CD14-positive monocyte (primary cell): ENCODE measurements at regions not wholly inside any gene's neighbourhood (a gene's known extent, or its start where the extent isn't known, plus 50 kb on each side); places are given as distances from the start of the nearest gene placed in this dataset.

Source experiments
- DNase-seq, 3 donors: peaks; one replicate each; pipeline ENCODE4 v3.0.0-alpha.2; 2011 to 2022
- H2AFZ ChIP-seq: 2 replicates; pipeline ENCODE4 v1.6.0; 2012; ENCODE audit warnings: mild to moderate bottlenecking, low read depth, low read length, inconsistent platforms; ENCODE audit not compliant: insufficient read depth, poor library complexity, severe bottlenecking
- H3K27ac ChIP-seq, 2 donors: 1 replicate in 1 of 2; 2 replicates in 1 of 2; pipeline ENCODE4 v1.5.1; 2012 to 2013; ENCODE audit warnings: low read length in 2 of 2, control low read depth in 1 of 2, inconsistent platforms in 1 of 2, low read depth in 1 of 2, mild to moderate bottlenecking in 1 of 2
- H3K27me3 ChIP-seq, 2 donors: one replicate each; pipeline versions ENCODE4 v1.6.0 to v1.6.1; 2011 to 2013; ENCODE audit warnings: low read length in 2 of 2; ENCODE audit not compliant: control insufficient read depth in 2 of 2, insufficient read depth in 2 of 2
- H3K36me3 ChIP-seq, 2 donors: replicated peaks in 1 of 2; 1 replicate in 1 of 2; 2 replicates in 1 of 2; pipeline versions ENCODE4 v1.5.1 to v1.6.1; 2012 to 2013; ENCODE audit warnings: low read length in 2 of 2, control low read depth in 1 of 2, inconsistent platforms in 1 of 2, mild to moderate bottlenecking in 1 of 2; ENCODE audit not compliant: insufficient read depth in 2 of 2, control insufficient read depth in 1 of 2
- H3K4me1 ChIP-seq, 2 donors: 1 replicate in 1 of 2; 2 replicates in 1 of 2; pipeline versions ENCODE4 v1.5.1 to v1.6.1; 2012 to 2013; ENCODE audit warnings: low read length in 2 of 2, control low read depth in 1 of 2, inconsistent platforms in 1 of 2, mild to moderate bottlenecking in 1 of 2, moderate library complexity in 1 of 2; ENCODE audit not compliant: insufficient read depth in 2 of 2, control insufficient read depth in 1 of 2
- H3K4me2 ChIP-seq: replicated peaks from 2 replicates; pipeline ENCODE3; 2012; ENCODE audit warnings: low read length, moderate library complexity, mild to moderate bottlenecking; ENCODE audit not compliant: poor library complexity, severe bottlenecking; ENCODE audit errors: extremely low read depth
- H3K4me3 ChIP-seq, 3 experiments: fragments of 200-600 bp in 1 of 3; sonication (generic) in 1 of 3; replicated peaks in 1 of 3; 1 replicate in 2 of 3; 2 replicates in 1 of 3; pipeline ENCODE4 v1.5.1; 2011 to 2013; ENCODE audit warnings: low read length in 3 of 3, mild to moderate bottlenecking in 3 of 3, control low read depth in 2 of 3, low read depth in 2 of 3, inconsistent platforms in 1 of 3, moderate library complexity in 1 of 3
- H3K79me2 ChIP-seq: 2 replicates; pipeline ENCODE4 v1.6.0; 2012; ENCODE audit warnings: mild to moderate bottlenecking, control low read depth, inconsistent platforms, low read length, moderate library complexity; ENCODE audit not compliant: insufficient read depth
- H3K9ac ChIP-seq: 2 replicates; pipeline ENCODE4 v1.6.0; 2017; ENCODE audit warnings: low read length, mild to moderate bottlenecking; ENCODE audit not compliant: insufficient read depth, poor library complexity, severe bottlenecking
- H3K9me3 ChIP-seq, 2 donors: replicated peaks in 1 of 2; 1 replicate in 1 of 2; 2 replicates in 1 of 2; pipeline versions ENCODE4 v1.5.1 to v1.6.1; 2012 to 2013; ENCODE audit warnings: low read length in 2 of 2, control low read depth in 1 of 2; ENCODE audit not compliant: control insufficient read depth in 1 of 2, insufficient read depth in 1 of 2
- H4K20me1 ChIP-seq: 2 replicates; pipeline ENCODE4 v1.6.0; 2012; ENCODE audit warnings: mild to moderate bottlenecking, low read length, control low read depth, moderate library complexity; ENCODE audit not compliant: insufficient read depth
- H3K27ac Mint-ChIP-seq, 7 donors: one replicate each; pipeline ENCODE4 v1.8.0; 2020; ENCODE audit warnings: mild to moderate bottlenecking in 7 of 7, mixed read lengths in 7 of 7, moderate library complexity in 6 of 7, inconsistent platforms in 2 of 7
- H3K27me3 Mint-ChIP-seq, 3 donors: one replicate each; pipeline ENCODE4 v1.8.0; 2021 to 2022; ENCODE audit warnings: low read depth in 3 of 3, mild to moderate bottlenecking in 3 of 3, mixed read lengths in 3 of 3, moderate library complexity in 3 of 3, inconsistent platforms in 1 of 3
- H3K36me3 Mint-ChIP-seq, 2 donors: one replicate each; pipeline ENCODE4 v1.8.0; 2020; ENCODE audit warnings: mixed read lengths in 2 of 2, inconsistent platforms in 1 of 2, mild to moderate bottlenecking in 1 of 2
- H3K4me1 Mint-ChIP-seq: one replicate; pipeline ENCODE4 v1.8.0; 2020; ENCODE audit warnings: mild to moderate bottlenecking, mixed read lengths
- H3K4me3 Mint-ChIP-seq, 2 donors: one replicate each; pipeline ENCODE4 v1.8.0; 2020; ENCODE audit warnings: mild to moderate bottlenecking in 2 of 2, mixed read lengths in 2 of 2, moderate library complexity in 1 of 2
- H3K9me3 Mint-ChIP-seq, 7 donors: one replicate each; pipeline ENCODE4 v1.8.0; 2020 to 2022; ENCODE audit warnings: mixed read lengths in 7 of 7, mild to moderate bottlenecking in 6 of 7, moderate library complexity in 6 of 7, inconsistent platforms in 2 of 7
- CTCF ChIP-seq: fragments of 200-600 bp; IDR thresholded peaks from one replicate; pipeline ENCODE4 v1.8.0; 2022; ENCODE audit warnings: antibody characterized with exemption, mild to moderate bottlenecking
- WGBS: methylation state at CpG from one replicate; pipeline ENCODE4 v1.1.5; 2013; ENCODE audit warnings: missing lambda C conversion rate; ENCODE audit not compliant: insufficient coverage; 5-methylcytosine and 5-hydroxymethylcytosine counted together
- intact Hi-C, 2 donors: fragments of 100-400 bp; cut with micrococcal nuclease; formaldehyde crosslinking; loops; one replicate each; pipeline versions ENCODE4 v1.15.0 to v1.15.1; 2023

GRCh38 chr10:60660625-60661024 lies 117.7 kb upstream of the CDK1 start:
- H3K9me3 Mint-ChIP-seq: peaks cover 0 to 12% (median 5%) of the 10 kb centered on the region in 7 donors
- Histone ChIP-seq H3K27me3 (no peaks in the 10 kb centered on the region), H3K27ac (no peak overlapping the region), H3K9ac (no peak overlapping the region), H3K9me3 (peaks cover 0 to 4% of the 10 kb centered on the region in 2 donors), H3K36me3 (no peaks in the 10 kb centered on the region), H3K4me1 (peaks cover 19 to 21% of the 10 kb centered on the region in 2 donors), H2AFZ (no peak overlapping the region), H3K79me2 (no peaks in the 10 kb centered on the region), H3K4me3 (no peak overlapping the region), H3K4me2 (no peak overlapping the region), H4K20me1 (no peaks in the 10 kb centered on the region)
- H3K27ac Mint-ChIP-seq: peak overlapping the region in 2 of 7 donors; percentile 2 to 10
- H3K27me3 Mint-ChIP-seq: no peaks in the 10 kb centered on the region
- 38% methylated on average over 1 of the region's 1 CpG for WGBS
- no peak for DNase-seq
- TF ChIP-seq CTCF: no peak
- no peaks in the 10 kb centered on the region for H3K36me3 Mint-ChIP-seq
- no peak overlapping the region for H3K4me3 Mint-ChIP-seq
- peaks cover 31% of the 10 kb centered on the region for H3K4me1 Mint-ChIP-seq
- intact Hi-C loops: loop anchor here in 1 of 2 donors (10.0 kb wide), 1 partner anchor 114 kb away; the partner anchor contains the start of gene CDK1

- Histone ChIP-seq H3K4me2 (no peak overlapping the region), H3K27ac (no peak overlapping the region), H3K9ac (no peak overlapping the region), H4K20me1 (no peaks in the 10 kb centered on the region), H3K27me3 (no peaks in the 10 kb centered on the region), H3K79me2 (no peaks in the 10 kb centered on the region), H2AFZ (no peak overlapping the region), H3K4me1 (no peaks in the 10 kb centered on the region), H3K9me3 (peaks cover 0 to 4% of the 10 kb centered on the region in 2 donors), H3K4me3 (no peak overlapping the region), H3K36me3 (no peaks in the 10 kb centered on the region)
- H3K4me1 Mint-ChIP-seq: no peaks in the 10 kb centered on the region
- intact Hi-C loops: loop anchor here in 1 of 2 donors (10.0 kb wide), 1 partner anchor 1030 kb away; no protein-coding TSS in a partner anchor
- no peak overlapping the region for H3K27ac Mint-ChIP-seq
- no CpG with 5 or more reads among the region's 4 CpGs for WGBS
- no peaks in the 10 kb centered on the region for H3K36me3 Mint-ChIP-seq
- no peak for TF ChIP-seq CTCF
- no peaks in the 10 kb centered on the region for H3K27me3 Mint-ChIP-seq
- H3K9me3 Mint-ChIP-seq: peaks cover 0 to 12% (median 5%) of the 10 kb centered on the region in 7 donors
- DNase-seq: peak in 1 of 3 donors; percentile 12
- no peak overlapping the region for H3K4me3 Mint-ChIP-seq
Measured at GRCh38 chr10:60654813-60655464, 123.3 kb upstream of the CDK1 start.
